ENCODE measurements at regions not wholly inside any gene's neighbourhood (a gene's known extent, or its start where the extent isn't known, plus 50 kb on each side); places are given as distances from the start of the nearest gene placed in this dataset.

DNA sequence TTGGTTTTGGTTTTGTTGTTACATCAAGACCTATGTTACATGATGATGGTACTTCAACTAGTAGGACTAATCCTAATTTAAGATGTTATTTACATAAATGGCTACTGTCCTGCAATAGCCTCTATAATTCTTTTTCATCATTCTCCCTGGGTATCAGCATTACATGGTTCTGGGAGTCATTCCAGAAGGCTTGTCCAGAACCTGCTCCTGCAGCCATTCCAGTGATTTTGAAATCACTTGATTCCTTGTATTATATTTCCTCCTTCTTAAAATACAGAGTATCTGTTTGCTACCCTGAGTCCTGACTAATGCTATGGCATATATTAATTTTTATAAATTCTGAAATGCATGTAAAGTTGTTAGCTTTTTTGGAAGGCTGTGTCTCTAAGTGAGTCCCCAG, 400.5 kb upstream of the MEIS1 start:
- TF ChIP-seq, protein P1, sequence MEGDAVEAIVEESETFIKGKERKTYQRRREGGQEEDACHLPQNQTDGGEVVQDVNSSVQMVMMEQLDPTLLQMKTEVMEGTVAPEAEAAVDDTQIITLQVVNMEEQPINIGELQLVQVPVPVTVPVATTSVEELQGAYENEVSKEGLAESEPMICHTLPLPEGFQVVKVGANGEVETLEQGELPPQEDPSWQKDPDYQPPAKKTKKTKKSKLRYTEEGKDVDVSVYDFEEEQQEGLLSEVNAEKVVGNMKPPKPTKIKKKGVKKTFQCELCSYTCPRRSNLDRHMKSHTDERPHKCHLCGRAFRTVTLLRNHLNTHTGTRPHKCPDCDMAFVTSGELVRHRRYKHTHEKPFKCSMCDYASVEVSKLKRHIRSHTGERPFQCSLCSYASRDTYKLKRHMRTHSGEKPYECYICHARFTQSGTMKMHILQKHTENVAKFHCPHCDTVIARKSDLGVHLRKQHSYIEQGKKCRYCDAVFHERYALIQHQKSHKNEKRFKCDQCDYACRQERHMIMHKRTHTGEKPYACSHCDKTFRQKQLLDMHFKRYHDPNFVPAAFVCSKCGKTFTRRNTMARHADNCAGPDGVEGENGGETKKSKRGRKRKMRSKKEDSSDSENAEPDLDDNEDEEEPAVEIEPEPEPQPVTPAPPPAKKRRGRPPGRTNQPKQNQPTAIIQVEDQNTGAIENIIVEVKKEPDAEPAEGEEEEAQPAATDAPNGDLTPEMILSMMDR (IDR thresholded peaks at IDR 0.05): no peak
- TF ChIP-seq POLR2A (IDR thresholded peaks at IDR 0.05) (no peak), EP300 (IDR thresholded peaks at IDR 0.05) (no peak)

Data from gastroesophageal sphincter (tissue), 3 donors.